Esophagus squamous epithelium (tissue), 5 donors: ENCODE measurements at regions not wholly inside any gene's neighbourhood (a gene's known extent, or its start where the extent isn't known, plus 50 kb on each side); places are given as distances from the start of the nearest gene placed in this dataset.

ENCODE experiments used
- DNase-seq: peaks from one replicate; lab custom pipeline; 2025; lab: John Stamatoyannopoulos, UW
- H3K27ac ChIP-seq, 4 donors: fragments of 200-600 bp; sonication (generic); one replicate each; pipeline ENCODE4 v1.5.1; 2016 to 2019; ENCODE audit warnings: mild to moderate bottlenecking in 1 of 4
- H3K27me3 ChIP-seq, 4 donors: fragments of 200-600 bp; sonication (generic); 1 replicate in 3 of 4; 2 replicates in 1 of 4; pipeline versions ENCODE4 v1.5.1 to v1.6.0; 2017 to 2021; ENCODE audit warnings: antibody characterized with exemption in 1 of 4
- H3K36me3 ChIP-seq, 3 donors: fragments of 200-600 bp; sonication (generic); one replicate each; pipeline ENCODE4 v1.5.1; 2016 to 2019
- H3K4me1 ChIP-seq, 3 donors: fragments of 200-600 bp; sonication (generic); one replicate each; pipeline ENCODE4 v1.5.1; 2017 to 2019
- H3K4me3 ChIP-seq, 4 donors: fragments of 200-600 bp; sonication (generic); 1 replicate in 3 of 4; 2 replicates in 1 of 4; pipeline ENCODE4 v1.5.1; 2016 to 2019; ENCODE audit warnings: mild to moderate bottlenecking in 2 of 4, moderate library complexity in 1 of 4
- H3K9me3 ChIP-seq, 3 donors: fragments of 200-600 bp; sonication (generic); one replicate each; pipeline ENCODE4 v1.5.1; 2016 to 2019
- CTCF ChIP-seq, 6 experiments: fragments of 450-650 bp in 4 of 6; fragments of 200-600 bp in 2 of 6; sonication (generic) in 2 of 6; IDR thresholded peaks; one replicate each; pipeline ENCODE4 v1.5.1; 2016 to 2019; ENCODE audit warnings: antibody characterized with exemption in 6 of 6, mild to moderate bottlenecking in 4 of 6, moderate library complexity in 4 of 6
- POLR2A ChIP-seq, 4 donors: fragments of 450-650 bp; IDR thresholded peaks; one replicate each; pipeline ENCODE4 v1.6.1; 2017; ENCODE audit warnings: antibody characterized with exemption in 4 of 4, mild to moderate bottlenecking in 4 of 4, moderate library complexity in 3 of 4
- WGBS, 2 donors: methylation state at CpG; one replicate each; pipeline ENCODE4 v1.1.5; 2018; 5-methylcytosine and 5-hydroxymethylcytosine counted together
- intact Hi-C: fragments of 100-400 bp; cut with DNase I; formaldehyde crosslinking; loops from one replicate; pipeline ENCODE4 v1.15.0; 2022
- donor health status: DM: yes; HTN: yes; CAD: no.

- no peak for TF ChIP-seq POLR2A (IDR thresholded peaks at IDR 0.05)
- no peak for TF ChIP-seq CTCF (IDR thresholded peaks at IDR 0.05)
- WGBS, 2 donors, result 64 to 90% methylated on average over 1 of the region's 1 CpG
Measured at GRCh38 chr10:83937826-83938225, 201.5 kb upstream of the GHITM start.

GRCh38 chr10:83941189-83941588, 198.1 kb upstream of the GHITM start:
- Histone ChIP-seq H3K4me1 (no peaks in the 10 kb centered on the region), H3K9me3 (no peaks in the 10 kb centered on the region), H3K4me3 (no peak overlapping the region), H3K27me3 (no peaks in the 10 kb centered on the region), H3K27ac (no peak overlapping the region), H3K36me3 (no peaks in the 10 kb centered on the region)
- 62 to 75% methylated on average over 2 of the region's 2 CpGs for WGBS, 2 donors
- TF ChIP-seq POLR2A (IDR thresholded peaks at IDR 0.05) (no peak), CTCF (IDR thresholded peaks at IDR 0.05) (no peak)
- no peak for DNase-seq
- intact Hi-C loops, result no loop called here

More at GRCh38 chr10:83937826-83938225, 201.5 kb upstream of the GHITM start:
- Histone ChIP-seq H3K27ac (no peak overlapping the region), H3K9me3 (no peaks in the 10 kb centered on the region), H3K4me1 (no peaks in the 10 kb centered on the region), H3K27me3 (no peaks in the 10 kb centered on the region), H3K36me3 (no peaks in the 10 kb centered on the region), H3K4me3 (no peak overlapping the region)
- DNase-seq, result no peak
- intact Hi-C loops, result no loop called here

- no peaks in the 10 kb centered on the region for H3K4me1 ChIP-seq
- 72 to 80% methylated on average over 2 to 3 of the region's 3 CpGs for WGBS, 2 donors
- TF ChIP-seq CTCF (IDR thresholded peaks at IDR 0.05), result no peak
- no peak for TF ChIP-seq POLR2A (IDR thresholded peaks at IDR 0.05)
Measured at GRCh38 chr10:83942410-83942809, 196.9 kb upstream of the GHITM start.

GRCh38 chr10:83943049-83943448, 196.3 kb upstream of the GHITM start:
- H3K27ac ChIP-seq, result no peak overlapping the region
- H3K4me3 ChIP-seq, result no peak overlapping the region
- DNase-seq, result no peak
- intact Hi-C loops, result no loop called here
- H3K4me1 ChIP-seq, result no peaks in the 10 kb centered on the region
- no peak for TF ChIP-seq POLR2A (IDR thresholded peaks at IDR 0.05)
- TF ChIP-seq CTCF (IDR thresholded peaks at IDR 0.05), result no peak
- no peaks in the 10 kb centered on the region for H3K36me3 ChIP-seq
- 72 to 76% methylated on average over 5 of the region's 5 CpGs for WGBS, 2 donors
- no peaks in the 10 kb centered on the region for H3K9me3 ChIP-seq
- no peaks in the 10 kb centered on the region for H3K27me3 ChIP-seq

More at GRCh38 chr10:83942410-83942809, 196.9 kb upstream of the GHITM start:
- intact Hi-C loops, result no loop called here
- no peak overlapping the region for H3K4me3 ChIP-seq
- H3K36me3 ChIP-seq, result no peaks in the 10 kb centered on the region
- H3K9me3 ChIP-seq, result no peaks in the 10 kb centered on the region
- H3K27ac ChIP-seq, result no peak overlapping the region
- H3K27me3 ChIP-seq, result no peaks in the 10 kb centered on the region
- no peak for DNase-seq

GRCh38 chr10:83943920-83944319, 195.4 kb upstream of the GHITM start:
- TF ChIP-seq CTCF (IDR thresholded peaks at IDR 0.05) (no peak), POLR2A (IDR thresholded peaks at IDR 0.05) (no peak)
- Histone ChIP-seq H3K36me3 (no peaks in the 10 kb centered on the region), H3K4me3 (no peak overlapping the region), H3K27me3 (no peaks in the 10 kb centered on the region), H3K9me3 (no peaks in the 10 kb centered on the region), H3K4me1 (no peaks in the 10 kb centered on the region), H3K27ac (no peak overlapping the region)
- intact Hi-C loops, result no loop called here
- DNase-seq, result no peak
- 50 to 73% methylated on average over 4 of the region's 4 CpGs for WGBS, 2 donors
